MCF 10A (cell line): ENCODE measurements at regions not wholly inside any gene's neighbourhood (a gene's known extent, or its start where the extent isn't known, plus 50 kb on each side); places are given as distances from the start of the nearest gene placed in this dataset.

Experiments
- BruUV-seq: library from RNA; stranded (reverse); fragments of 400-500 nt; replicated peaks from 2 replicates; lab custom pipeline; 2021; lab: Mats Ljungman, UMichigan
- CTCF ChIA-PET: fragments of 300-600 bp; sonication (Branson Sonifier 250); formaldehyde crosslinking; extraction: SDS; loops from one replicate; lab custom pipeline; 2021; ENCODE audit warnings: antibody characterized with exemption, inconsistent platforms; lab: Yijun Ruan, JAX
- POLR2A ChIA-PET: fragments of 300-600, 350-650 bp; sonication (Branson Sonifier 250); formaldehyde crosslinking; extraction: SDS; loops from one replicate; lab custom pipeline; 2020; ENCODE audit warnings: antibody characterized with exemption, inconsistent platforms; lab: Yijun Ruan, JAX
- DNase-seq: peaks from one replicate; pipeline ENCODE4 v3.0.0-alpha.2; 2018; ENCODE audit not compliant: unreplicated experiment
- H3K27ac Mint-ChIP-seq: one replicate; pipeline ENCODE4 v1.8.0; 2022; ENCODE audit warnings: mild to moderate bottlenecking, low read depth, mixed read lengths; ENCODE audit not compliant: unreplicated experiment
- H3K27me3 Mint-ChIP-seq: one replicate; pipeline ENCODE4 v1.8.0; 2022; ENCODE audit warnings: mixed read lengths; ENCODE audit not compliant: insufficient read depth, unreplicated experiment
- H3K36me3 Mint-ChIP-seq: one replicate; pipeline ENCODE4 v1.8.0; 2022; ENCODE audit warnings: mild to moderate bottlenecking, moderate library complexity, mixed read lengths; ENCODE audit not compliant: insufficient read depth, unreplicated experiment
- H3K4me1 Mint-ChIP-seq: one replicate; pipeline ENCODE4 v1.8.0; 2022; ENCODE audit warnings: mixed read lengths; ENCODE audit not compliant: insufficient read depth, unreplicated experiment
- H3K4me3 Mint-ChIP-seq: one replicate; pipeline ENCODE4 v1.8.0; 2022; ENCODE audit warnings: mild to moderate bottlenecking, moderate library complexity, mixed read lengths; ENCODE audit not compliant: unreplicated experiment
- H3K9me3 Mint-ChIP-seq: one replicate; pipeline ENCODE4 v1.8.0; 2022; ENCODE audit warnings: mixed read lengths; ENCODE audit not compliant: unreplicated experiment
- intact Hi-C: fragments of 100-400 bp; cut with micrococcal nuclease; formaldehyde crosslinking; loops from 2 replicates; pipeline ENCODE4 v1.14.1; 2022
- TF ChIP-seq, protein P1 (sequence below): fragments of 200-600 bp; IDR thresholded peaks from one replicate; pipeline ENCODE4 v1.8.0; 2022; ENCODE audit warnings: antibody characterized with exemption, mild to moderate bottlenecking; ENCODE audit not compliant: unreplicated experiment

DNA sequence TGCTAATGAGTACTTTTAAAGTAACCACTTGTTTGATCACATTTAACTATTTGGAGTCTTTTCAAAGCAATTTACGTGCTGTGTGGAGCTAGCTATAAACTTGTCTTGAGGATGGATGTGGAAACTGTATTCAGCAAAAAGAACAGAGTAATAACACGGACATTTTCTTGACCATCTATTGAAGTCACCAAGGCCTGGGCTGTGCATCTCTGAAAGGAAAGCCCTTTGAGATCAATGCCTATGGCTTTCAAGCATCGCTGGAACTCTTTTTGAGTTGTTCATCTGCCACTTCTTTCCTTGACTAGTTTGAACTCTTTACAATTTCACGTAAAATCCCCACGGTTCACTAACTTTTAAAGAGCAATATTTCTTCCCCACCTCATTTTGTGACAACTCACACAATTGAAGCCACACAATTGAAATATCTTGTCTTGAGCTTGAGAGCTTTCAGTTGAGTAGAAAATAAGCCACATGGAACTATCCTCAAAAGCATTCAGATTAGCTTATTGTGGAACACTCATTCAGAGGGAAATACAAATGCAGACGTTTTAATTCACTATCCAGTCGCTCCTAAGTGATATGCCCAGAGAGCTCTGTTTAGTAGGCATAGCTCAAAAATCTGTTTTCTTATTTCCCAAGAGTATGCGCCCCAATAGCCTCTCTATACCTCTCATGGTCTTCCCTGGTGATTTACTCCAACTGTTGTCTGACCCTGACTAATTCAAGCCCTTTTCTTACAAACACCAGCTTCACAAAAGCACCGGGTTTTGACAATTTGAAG, 134.9 kb upstream of the SLITRK2 start:
- Mint-ChIP-seq H3K9me3 (no peaks in the 10 kb centered on the region), H3K27ac (no peak overlapping the region), H3K27me3 (peaks cover 33% of the 10 kb centered on the region), H3K4me1 (peaks cover 6% of the 10 kb centered on the region), H3K36me3 (no peaks in the 10 kb centered on the region), H3K4me3 (no peak overlapping the region)
- POLR2A ChIA-PET, result interaction anchor here (0.7 kb wide), 1 partner anchor 10 kb away, joined by 3 read pairs; no protein-coding TSS in a partner anchor
- intact Hi-C loops, result no loop called here
- TF ChIP-seq, protein P1, sequence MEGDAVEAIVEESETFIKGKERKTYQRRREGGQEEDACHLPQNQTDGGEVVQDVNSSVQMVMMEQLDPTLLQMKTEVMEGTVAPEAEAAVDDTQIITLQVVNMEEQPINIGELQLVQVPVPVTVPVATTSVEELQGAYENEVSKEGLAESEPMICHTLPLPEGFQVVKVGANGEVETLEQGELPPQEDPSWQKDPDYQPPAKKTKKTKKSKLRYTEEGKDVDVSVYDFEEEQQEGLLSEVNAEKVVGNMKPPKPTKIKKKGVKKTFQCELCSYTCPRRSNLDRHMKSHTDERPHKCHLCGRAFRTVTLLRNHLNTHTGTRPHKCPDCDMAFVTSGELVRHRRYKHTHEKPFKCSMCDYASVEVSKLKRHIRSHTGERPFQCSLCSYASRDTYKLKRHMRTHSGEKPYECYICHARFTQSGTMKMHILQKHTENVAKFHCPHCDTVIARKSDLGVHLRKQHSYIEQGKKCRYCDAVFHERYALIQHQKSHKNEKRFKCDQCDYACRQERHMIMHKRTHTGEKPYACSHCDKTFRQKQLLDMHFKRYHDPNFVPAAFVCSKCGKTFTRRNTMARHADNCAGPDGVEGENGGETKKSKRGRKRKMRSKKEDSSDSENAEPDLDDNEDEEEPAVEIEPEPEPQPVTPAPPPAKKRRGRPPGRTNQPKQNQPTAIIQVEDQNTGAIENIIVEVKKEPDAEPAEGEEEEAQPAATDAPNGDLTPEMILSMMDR, result no peak
- CTCF ChIA-PET, result interaction anchor here (1.3 kb wide), 1 partner anchor 47 kb away, joined by 4 read pairs; no protein-coding TSS in a partner anchor
- no peak for DNase-seq
- no TSS peak for BruUV-seq

DNA sequence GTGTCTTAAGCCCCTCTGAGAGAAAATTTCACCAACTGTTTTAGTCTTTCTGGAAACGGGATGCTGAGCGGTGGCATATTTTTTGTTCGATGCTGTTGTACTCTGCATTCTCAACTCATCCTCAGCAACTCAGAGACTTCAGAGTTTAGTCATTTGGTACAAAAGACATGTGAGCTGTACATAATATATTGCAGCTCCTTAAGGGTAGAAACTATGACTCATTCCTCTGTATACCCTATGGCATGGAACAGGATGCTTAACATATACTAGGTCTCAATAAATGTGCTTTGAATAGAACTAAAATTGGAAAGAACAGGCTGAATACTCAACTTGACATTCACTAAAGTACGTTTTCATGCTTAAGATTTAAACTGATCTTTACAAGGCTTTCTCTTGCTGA, 130.5 kb upstream of the SLITRK2 start:
- POLR2A ChIA-PET, result no interaction called here
- no peak overlapping the region for H3K4me3 Mint-ChIP-seq

DNA sequence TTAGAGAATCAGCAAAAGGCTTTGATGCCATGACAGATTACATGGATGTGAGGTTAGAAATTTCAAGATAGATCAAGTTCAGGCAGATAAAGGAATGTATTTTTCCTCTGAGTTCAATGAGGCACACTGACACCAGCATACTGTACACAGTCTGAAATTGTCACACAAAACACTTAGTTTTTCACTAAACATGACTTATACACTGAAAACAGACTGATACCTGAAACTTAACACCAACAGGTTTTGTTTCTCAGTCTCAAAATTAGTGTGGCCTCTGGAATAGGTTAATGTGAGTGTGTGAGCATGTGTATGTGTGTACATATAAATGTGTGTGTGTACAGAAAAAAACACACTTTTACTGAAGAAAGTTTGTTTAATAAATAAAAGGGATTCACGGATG, 129.9 kb upstream of the SLITRK2 start:
- no peak overlapping the region for H3K27ac Mint-ChIP-seq
- CTCF ChIA-PET, result interaction anchor here (0.8 kb wide), 1 partner anchor 1389 kb away, joined by 3 read pairs; no protein-coding TSS in a partner anchor
- intact Hi-C loops, result no loop called here
- no peaks in the 10 kb centered on the region for H3K4me1 Mint-ChIP-seq
- BruUV-seq, result no TSS peak
- H3K9me3 Mint-ChIP-seq, result no peaks in the 10 kb centered on the region
- DNase-seq, result no peak
- TF ChIP-seq, protein P1, result no peak
- POLR2A ChIA-PET, result interaction anchor here (0.7 kb wide), 1 partner anchor 8 kb away, joined by 3 read pairs; no protein-coding TSS in a partner anchor
- peaks cover 57% of the 10 kb centered on the region for H3K27me3 Mint-ChIP-seq
- no peaks in the 10 kb centered on the region for H3K36me3 Mint-ChIP-seq
- no peak overlapping the region for H3K4me3 Mint-ChIP-seq

More for the DNA sequence above, 130.5 kb upstream of the SLITRK2 start:
- no peaks in the 10 kb centered on the region for H3K9me3 Mint-ChIP-seq
- intact Hi-C loops, result no loop called here
- peaks cover under 1% of the 10 kb centered on the region for H3K4me1 Mint-ChIP-seq
- H3K27ac Mint-ChIP-seq, result no peak overlapping the region
- H3K27me3 Mint-ChIP-seq, result peaks cover 55% of the 10 kb centered on the region
- DNase-seq, result peak; percentile 3
- TF ChIP-seq, protein P1, result no peak
- H3K36me3 Mint-ChIP-seq, result no peaks in the 10 kb centered on the region
- no TSS peak for BruUV-seq
- CTCF ChIA-PET, result interaction anchor here (0.5 to 0.8 kb wide), 2 partner anchors 136 to 1389 kb away, joined by 3 read pairs; no protein-coding TSS in a partner anchor

DNA sequence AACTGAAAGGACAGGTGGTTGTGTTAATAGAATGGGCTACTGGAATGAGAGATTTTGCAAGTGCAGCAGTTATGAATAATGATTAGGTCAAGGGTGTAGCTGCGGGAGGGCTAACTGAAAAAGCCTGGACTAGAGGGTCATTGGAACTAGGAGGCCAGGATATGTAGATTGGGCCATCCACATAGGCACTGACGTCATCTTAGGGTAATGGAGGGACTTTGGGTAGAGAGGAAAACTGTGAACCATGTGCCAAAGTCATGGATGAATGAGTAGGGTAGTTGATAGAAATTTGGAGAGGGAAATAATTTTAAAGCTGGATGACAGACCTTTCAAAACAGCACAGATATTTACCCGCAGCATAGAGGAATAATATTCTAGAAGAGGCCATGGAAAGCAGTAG, 123.6 kb upstream of the SLITRK2 start:
- no TSS peak for BruUV-seq
- H3K4me1 Mint-ChIP-seq, result no peaks in the 10 kb centered on the region
- peaks cover 6% of the 10 kb centered on the region for H3K36me3 Mint-ChIP-seq
- TF ChIP-seq, protein P1, result no peak
- POLR2A ChIA-PET, result no interaction called here
- H3K4me3 Mint-ChIP-seq, result no peak overlapping the region
- H3K9me3 Mint-ChIP-seq, result peaks cover 7% of the 10 kb centered on the region
- CTCF ChIA-PET, result no interaction called here
- peaks cover 52% of the 10 kb centered on the region for H3K27me3 Mint-ChIP-seq
- intact Hi-C loops, result no loop called here
- DNase-seq, result no peak
- H3K27ac Mint-ChIP-seq, result no peak overlapping the region
